Right cardiac atrium (tissue), 5 donors: ENCODE measurements at regions not wholly inside any gene's neighbourhood (a gene's known extent, or its start where the extent isn't known, plus 50 kb on each side); places are given as distances from the start of the nearest gene placed in this dataset.

Source experiments
- ATAC-seq, 2 donors: fragments of 200-7000 bp; cut with Tn5 transposase; one replicate each; pipeline versions ENCODE4 v1.8.0 to v1.9.1; 2020; ENCODE audit warnings: moderate library complexity in 2 of 2, mild to moderate bottlenecking in 1 of 2
- DNase-seq, 3 donors: peaks; one replicate each; pipeline ENCODE4 v3.0.0-alpha.2; 2020
- H3K27ac ChIP-seq: one replicate; pipeline ENCODE4 v1.5.1; 2013; ENCODE audit warnings: mild to moderate bottlenecking, low read length, control low read depth, moderate library complexity
- H3K27me3 ChIP-seq: one replicate; pipeline ENCODE4 v1.6.1; 2013; ENCODE audit not compliant: control insufficient read depth, insufficient read depth
- H3K4me1 ChIP-seq: one replicate; pipeline ENCODE4 v1.6.1; 2013; ENCODE audit warnings: low read length; ENCODE audit not compliant: control insufficient read depth, insufficient read depth
- H3K4me3 ChIP-seq: one replicate; pipeline ENCODE4 v1.5.1; 2013; ENCODE audit warnings: low read length, control low read depth
- H3K9me3 ChIP-seq: one replicate; pipeline ENCODE4 v1.6.1; 2013; ENCODE audit warnings: low read length; ENCODE audit not compliant: control insufficient read depth
- WGBS: extraction: QIAGEN DNeasy Blood & Tissue Kit; methylation state at CpG from one replicate; pipeline ENCODE4 v1.1.7; 2013; 5-methylcytosine and 5-hydroxymethylcytosine counted together
- intact Hi-C, 4 donors: fragments of 100-400 bp; cut with DNase I; formaldehyde crosslinking; loops; one replicate each; pipeline versions ENCODE4 v1.11.0 to v1.14.0; 2022 to 2023
- donor health status: healthy with polysubstance abuse.
- donor health status: DM: no; HTN: yes; CAD: no.
- donor health status: DM: no; HTN: no; CAD: no.
- donor health status: DM: no; HTN: yes; CAD: no; lungs with severe emphysema.
- donor health status: DM: yes; HTN: yes; CAD: no.

DNA sequence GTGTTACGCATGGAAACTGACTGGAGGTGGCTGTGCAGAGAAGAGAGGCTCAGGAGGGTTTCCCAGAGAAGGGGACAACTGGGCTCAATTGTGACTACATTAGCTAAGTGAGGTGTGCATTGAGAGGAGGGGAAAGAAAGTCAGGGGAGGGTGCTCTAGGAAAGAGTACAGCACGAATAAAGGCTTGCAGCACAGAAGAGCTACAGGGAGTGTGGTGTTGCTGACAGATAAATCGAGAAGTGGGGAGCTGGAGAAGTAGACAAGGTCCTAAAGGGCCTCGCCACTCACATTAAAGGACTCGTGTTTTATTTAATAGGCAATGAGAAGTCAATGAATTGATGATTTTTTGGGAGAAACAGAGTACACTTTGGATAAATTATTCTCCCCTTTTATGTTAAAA lies 65.7 kb upstream of the CTAGE1 start:
- intact Hi-C loops: no loop called here
- 64% methylated on average over 5 of the region's 5 CpGs for WGBS
- H3K4me1 ChIP-seq: peaks cover 4% of the 10 kb centered on the region
- no peaks in the 10 kb centered on the region for H3K27me3 ChIP-seq
- H3K9me3 ChIP-seq: no peaks in the 10 kb centered on the region
- no peak overlapping the region for H3K4me3 ChIP-seq
- H3K27ac ChIP-seq: no peak overlapping the region
- ATAC-seq: no peak
- no peak for DNase-seq

DNA sequence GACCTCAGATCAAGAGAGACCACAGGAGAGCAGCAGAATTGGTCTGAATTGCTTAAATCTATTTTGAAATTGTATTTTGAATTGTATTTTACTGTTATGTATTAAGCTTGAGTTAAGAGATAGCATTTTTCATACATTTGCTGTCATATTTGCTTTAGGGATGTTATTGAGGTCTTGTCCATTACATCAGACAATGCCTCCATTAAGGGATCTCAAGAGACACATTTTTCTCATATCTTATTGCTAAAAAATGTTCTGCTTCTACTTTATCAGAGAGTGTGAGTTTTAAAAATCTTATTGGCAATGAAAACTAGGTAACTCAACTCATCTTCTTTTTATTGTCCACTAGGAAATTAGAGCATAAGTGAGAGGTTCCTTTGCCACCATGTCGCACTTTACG lies 66.8 kb upstream of the CTAGE1 start:
- intact Hi-C loops: no loop called here
- 89% methylated on average over 2 of the region's 2 CpGs for WGBS
- H3K4me3 ChIP-seq: no peak overlapping the region
- H3K27ac ChIP-seq: no peak overlapping the region
- ATAC-seq (no peak), DNase-seq (no peak)
- peaks cover 8% of the 10 kb centered on the region for H3K4me1 ChIP-seq
- no peaks in the 10 kb centered on the region for H3K9me3 ChIP-seq
- H3K27me3 ChIP-seq: no peaks in the 10 kb centered on the region

DNA sequence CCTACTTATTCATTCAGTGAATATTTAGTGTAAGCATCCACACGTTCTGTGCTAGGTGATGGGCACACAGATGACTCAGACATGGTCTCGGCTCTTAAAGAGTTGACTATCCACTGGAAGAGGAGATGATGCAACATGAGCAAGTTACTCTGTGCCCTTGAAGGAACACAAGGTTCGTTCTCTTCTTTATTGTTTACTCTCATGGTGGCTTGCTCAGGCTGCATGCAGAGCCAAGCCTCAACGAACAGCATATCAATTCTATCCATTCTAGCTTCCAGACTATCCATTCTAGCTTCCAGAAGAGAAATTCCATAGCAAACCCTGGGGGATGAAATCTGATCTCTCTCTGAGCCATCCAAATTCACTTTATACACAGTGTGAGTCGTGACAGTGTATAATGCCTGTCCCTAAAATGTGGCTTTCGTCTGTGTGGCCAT lies 68.1 kb upstream of the CTAGE1 start:
- DNase-seq: peak in 1 of 3 donors; percentile 48
- ATAC-seq: peak in 1 of 2 donors; percentile 5
- 56% methylated on average over 6 of the region's 6 CpGs for WGBS
- peaks cover 12% of the 10 kb centered on the region for H3K4me1 ChIP-seq
- H3K9me3 ChIP-seq: no peaks in the 10 kb centered on the region
- no peak overlapping the region for H3K4me3 ChIP-seq
- H3K27ac ChIP-seq: peak overlapping the region; percentile 53
- intact Hi-C loops: no loop called here
- no peaks in the 10 kb centered on the region for H3K27me3 ChIP-seq

DNA sequence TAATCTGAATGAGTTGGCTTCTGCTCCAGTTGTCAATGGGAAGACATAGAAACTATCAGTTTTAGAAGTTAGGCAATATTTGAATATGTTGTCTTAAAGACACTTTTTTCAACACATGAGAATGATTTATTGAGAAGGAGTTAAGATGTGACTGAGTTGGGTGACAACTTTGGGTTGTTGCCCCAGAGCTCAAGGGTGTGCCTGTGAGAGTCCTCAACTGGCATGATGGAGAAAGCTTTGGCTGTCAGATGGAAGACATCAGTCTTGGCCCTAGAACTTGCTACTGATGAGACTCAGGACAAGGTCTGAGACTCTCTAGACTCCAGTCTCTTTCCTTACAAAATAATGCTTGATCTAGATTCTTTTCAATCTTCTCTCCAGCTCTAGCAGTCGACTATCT lies 69.0 kb upstream of the CTAGE1 start:
- H3K4me1 ChIP-seq: peaks cover 12% of the 10 kb centered on the region
- WGBS: 47% methylated on average over 1 of the region's 1 CpG

DNA sequence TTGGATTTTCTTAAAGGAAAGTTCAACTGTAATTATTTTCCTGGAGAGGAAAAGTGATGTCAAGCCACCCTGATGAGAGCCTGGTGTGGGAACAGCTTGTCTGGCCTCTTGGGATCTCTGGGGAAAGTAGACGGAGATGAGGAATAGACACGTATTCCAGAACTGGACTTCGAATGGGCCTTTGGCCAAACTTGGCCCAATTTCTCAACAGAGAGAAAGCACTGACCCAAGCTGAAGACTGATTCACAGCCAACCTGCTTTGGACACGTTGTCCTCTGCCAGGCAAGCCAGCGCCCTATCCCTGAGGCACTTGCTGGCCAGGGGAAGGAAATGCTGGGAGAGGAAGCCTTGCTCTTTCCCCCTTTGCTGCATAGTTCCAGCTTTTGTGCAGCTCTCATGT lies 70.8 kb upstream of the CTAGE1 start:
- H3K9me3 ChIP-seq: no peaks in the 10 kb centered on the region
- no peaks in the 10 kb centered on the region for H3K27me3 ChIP-seq
- peak; percentile 84 to 92 (median 85) for DNase-seq
- peak; percentile 81 to 90 for ATAC-seq
- peaks cover 12% of the 10 kb centered on the region for H3K4me1 ChIP-seq
- peak overlapping the region; percentile 84 for H3K27ac ChIP-seq
- H3K4me3 ChIP-seq: no peak overlapping the region
- WGBS: 38% methylated on average over 5 of the region's 5 CpGs
- intact Hi-C loops: no loop called here

More for the DNA sequence above, 69.0 kb upstream of the CTAGE1 start:
- Histone ChIP-seq H3K27me3 (no peaks in the 10 kb centered on the region), H3K4me3 (no peak overlapping the region), H3K9me3 (no peaks in the 10 kb centered on the region), H3K27ac (peak overlapping the region; percentile 7)
- ATAC-seq (peak; percentile 44 to 63), DNase-seq (peak in 2 of 3 donors; percentile 55 to 84)
- intact Hi-C loops: no loop called here

DNA sequence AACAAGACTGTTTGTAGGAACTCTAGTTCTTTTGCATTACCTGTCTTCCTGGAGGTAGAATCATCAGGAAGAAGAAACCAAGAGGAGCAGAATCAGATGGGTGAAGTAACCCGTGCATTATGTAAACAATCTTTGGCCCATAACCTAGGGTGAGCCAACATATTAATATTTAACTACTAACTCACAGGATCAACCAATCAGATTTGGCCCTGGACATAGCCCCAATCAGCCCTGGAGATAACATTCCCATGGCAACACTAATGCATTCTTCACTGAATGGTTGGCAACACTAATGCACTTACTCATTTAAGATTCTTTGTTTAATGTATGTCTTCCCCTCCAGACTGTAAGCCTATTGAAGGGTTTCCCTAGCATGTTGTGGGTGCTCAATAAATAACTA lies 72.0 kb upstream of the CTAGE1 start:
- no peak for ATAC-seq
- no peak for DNase-seq
- 73% methylated on average over 1 of the region's 1 CpG for WGBS

DNA sequence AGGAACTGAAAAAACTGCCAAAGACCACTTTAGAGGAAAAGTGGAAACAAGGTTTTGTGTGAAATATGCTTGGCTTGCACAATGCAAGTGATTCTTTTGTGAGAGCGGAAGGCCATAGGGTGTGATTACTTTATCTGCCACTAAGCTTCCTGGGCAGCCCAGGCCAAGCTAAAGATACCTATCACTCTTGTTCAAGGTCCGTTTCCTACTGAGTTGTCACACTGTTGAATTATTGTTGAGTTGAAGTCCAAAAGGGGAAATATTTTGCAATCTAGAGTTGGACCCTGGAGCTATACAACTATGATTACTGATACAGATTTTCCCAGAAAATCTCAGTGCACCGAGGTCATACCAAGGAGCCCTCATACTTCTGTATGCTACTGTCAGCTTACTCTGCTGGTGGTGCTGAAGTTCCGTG lies 72.7 kb upstream of the CTAGE1 start:
- Histone ChIP-seq H3K27me3 (no peaks in the 10 kb centered on the region), H3K4me3 (no peak overlapping the region), H3K27ac (no peak overlapping the region), H3K9me3 (no peaks in the 10 kb centered on the region), H3K4me1 (peaks cover 12% of the 10 kb centered on the region)
- 39% methylated on average over 4 of the region's 4 CpGs for WGBS
- peak in 1 of 3 donors; percentile 31 for DNase-seq
- intact Hi-C loops: loop anchor here in 2 of 4 donors (5.0 to 10.0 kb wide), 2 partner anchors 47 to 54 kb away; no protein-coding TSS in a partner anchor
- ATAC-seq: peak; percentile 23 to 59

More for the DNA sequence above, 72.0 kb upstream of the CTAGE1 start:
- intact Hi-C loops: loop anchor here in 2 of 4 donors (5.0 to 10.0 kb wide), 2 partner anchors 48 to 55 kb away; no protein-coding TSS in a partner anchor
- no peak overlapping the region for H3K27ac ChIP-seq
- peaks cover 12% of the 10 kb centered on the region for H3K4me1 ChIP-seq
- H3K9me3 ChIP-seq: no peaks in the 10 kb centered on the region
- no peak overlapping the region for H3K4me3 ChIP-seq
- H3K27me3 ChIP-seq: no peaks in the 10 kb centered on the region

DNA sequence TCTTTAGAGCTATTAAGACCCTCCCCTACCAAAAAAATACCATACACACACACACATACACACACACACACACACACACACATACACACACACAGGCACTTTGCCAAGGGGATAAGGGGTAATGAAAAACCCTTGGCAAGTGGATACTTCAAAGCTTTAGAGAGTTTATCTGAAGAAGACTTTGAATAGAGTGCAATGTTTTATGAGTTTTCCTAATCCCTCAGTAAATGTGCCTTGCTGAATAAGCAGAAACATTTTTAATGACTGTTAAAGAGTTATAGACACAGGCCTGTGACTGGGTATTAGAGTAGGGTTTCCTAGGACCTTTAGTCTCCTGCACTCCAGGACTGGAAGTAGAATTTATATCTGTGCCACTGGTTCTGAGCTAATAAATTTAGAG lies 75.5 kb upstream of the CTAGE1 start:
- no peak overlapping the region for H3K27ac ChIP-seq
- intact Hi-C loops: loop anchor here in 2 of 4 donors (5.0 to 10.0 kb wide), 2 partner anchors 44 to 52 kb away; no protein-coding TSS in a partner anchor
- no peak for ATAC-seq

DNA sequence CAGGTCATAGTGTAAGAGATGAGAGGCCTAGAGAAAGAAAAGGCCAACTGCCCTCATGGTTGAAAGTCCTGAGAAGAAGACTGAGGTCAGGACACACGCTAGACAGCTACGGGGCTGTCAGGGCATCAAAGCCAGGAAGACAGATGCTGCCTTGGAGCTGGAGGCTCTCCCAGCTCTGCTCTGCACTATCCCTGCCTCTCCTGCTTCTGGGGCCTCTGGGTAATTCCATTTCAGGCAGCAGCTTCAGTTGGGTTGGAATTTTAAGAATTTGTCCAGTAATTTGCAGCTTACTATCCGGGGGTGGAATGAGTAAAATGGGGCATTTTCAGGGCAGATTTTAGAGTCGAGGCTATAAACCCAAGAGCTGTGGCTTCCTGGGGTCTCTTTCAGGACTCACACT lies 76.2 kb upstream of the CTAGE1 start:
- DNase-seq: peak in 2 of 3 donors; percentile 6 to 22
- Histone ChIP-seq H3K27ac (peak overlapping the region; percentile 20), H3K27me3 (no peaks in the 10 kb centered on the region), H3K4me3 (no peak overlapping the region), H3K9me3 (no peaks in the 10 kb centered on the region), H3K4me1 (peaks cover 5% of the 10 kb centered on the region)
- intact Hi-C loops: loop anchor here in 2 of 4 donors (5.0 to 10.0 kb wide), 2 partner anchors 43 to 51 kb away; no protein-coding TSS in a partner anchor
- WGBS: 51% methylated on average over 4 of the region's 4 CpGs
- peak; percentile 29 to 39 for ATAC-seq

More for the DNA sequence above, 75.5 kb upstream of the CTAGE1 start:
- DNase-seq: peak in 1 of 3 donors; percentile 12
- no peaks in the 10 kb centered on the region for H3K9me3 ChIP-seq
- H3K27me3 ChIP-seq: no peaks in the 10 kb centered on the region
- peaks cover 8% of the 10 kb centered on the region for H3K4me1 ChIP-seq
- H3K4me3 ChIP-seq: no peak overlapping the region

DNA sequence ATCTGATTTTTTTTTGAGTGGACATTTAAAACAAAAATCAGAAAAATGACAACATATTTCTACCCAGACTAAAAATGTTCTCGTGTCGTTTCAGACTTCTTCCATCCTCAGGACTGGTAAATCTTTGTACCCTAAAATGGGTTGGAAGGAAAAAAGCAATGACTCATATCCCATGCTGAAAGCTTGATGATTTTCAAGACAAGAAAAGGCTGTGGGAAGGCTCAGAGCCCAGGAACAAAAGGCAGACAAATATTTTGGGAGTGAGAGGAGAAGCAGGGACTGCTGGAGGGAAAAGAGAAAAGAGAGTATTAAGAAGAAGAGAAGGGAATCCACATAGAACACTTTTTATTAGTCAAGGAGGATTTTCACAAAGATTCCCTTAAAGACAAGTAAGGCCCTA lies 77.1 kb upstream of the CTAGE1 start:
- DNase-seq: peak in 1 of 3 donors; percentile 43
- H3K27ac ChIP-seq: no peak overlapping the region
- no peak overlapping the region for H3K4me3 ChIP-seq
- peak; percentile 74 to 83 for ATAC-seq
- H3K27me3 ChIP-seq: no peaks in the 10 kb centered on the region
- 37% methylated on average over 2 of the region's 2 CpGs for WGBS
- H3K4me1 ChIP-seq: peaks cover 3% of the 10 kb centered on the region
- intact Hi-C loops: loop anchor here in 2 of 4 donors (5.0 to 10.0 kb wide), 2 partner anchors 43 to 50 kb away; no protein-coding TSS in a partner anchor
- no peaks in the 10 kb centered on the region for H3K9me3 ChIP-seq

DNA sequence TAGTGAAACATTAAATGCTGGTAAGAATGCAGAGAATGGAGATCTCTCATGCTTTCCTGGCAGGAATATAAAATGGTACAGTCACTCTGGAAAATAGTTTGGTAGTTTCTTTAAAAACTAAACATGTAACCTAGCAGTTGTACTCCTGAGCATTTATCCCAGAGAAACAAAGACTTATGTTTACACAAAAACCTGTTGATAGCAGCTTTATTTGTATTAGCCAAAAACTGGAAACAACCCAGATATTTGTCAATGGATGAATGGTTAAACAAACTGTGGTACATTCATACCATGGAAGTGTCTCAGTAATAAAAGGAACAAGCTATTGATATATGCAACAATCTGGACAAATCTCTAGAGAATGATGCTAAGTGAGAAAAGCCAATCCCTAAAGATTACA lies 81.7 kb upstream of the CTAGE1 start:
- Histone ChIP-seq H3K27ac (no peak overlapping the region), H3K4me3 (no peak overlapping the region), H3K27me3 (no peaks in the 10 kb centered on the region), H3K9me3 (no peaks in the 10 kb centered on the region), H3K4me1 (peaks cover 4% of the 10 kb centered on the region)
- DNase-seq: no peak
- intact Hi-C loops: loop anchor here in 1 of 4 donors (10.0 kb wide), 1 partner anchor 45 kb away; no protein-coding TSS in a partner anchor
- ATAC-seq: no peak
